ENCODE measurements at regions not wholly inside any gene's neighbourhood (a gene's known extent, or its start where the extent isn't known, plus 50 kb on each side); places are given as distances from the start of the nearest gene placed in this dataset.

DNA sequence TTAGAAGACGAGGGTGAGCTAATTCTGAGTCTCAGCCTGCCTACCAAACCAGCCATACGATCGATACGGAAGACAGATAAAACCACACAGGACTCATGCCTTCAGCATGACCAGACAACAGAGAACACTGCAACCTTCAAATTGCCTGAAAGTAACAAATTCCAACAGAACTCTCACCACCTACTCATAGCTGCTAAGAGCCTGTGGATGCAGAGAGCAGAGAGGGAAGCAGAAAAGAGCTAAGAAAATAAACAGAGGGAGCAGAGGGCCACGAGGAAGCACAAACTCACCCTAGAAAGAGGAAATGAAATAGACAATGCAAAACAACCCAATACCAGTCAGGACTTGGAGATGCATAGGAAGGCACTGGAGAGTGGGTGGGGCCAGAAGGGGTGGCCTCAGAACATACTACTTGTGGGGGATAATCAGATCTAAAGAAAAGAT, 86.7 kb upstream of the TAS2R1 start:
- TF ChIP-seq GATA3 (IDR thresholded peaks at IDR 0.05; ENCODE audit: borderline replicate concordance) (no peak), EP300 (IDR thresholded peaks at IDR 0.05) (no peak), SMC3 (IDR thresholded peaks at IDR 0.05) (no peak), RAD21 (conservative IDR thresholded peaks at IDR 0.05 in 1 of 2, IDR thresholded peaks at IDR 0.05 in 1 of 2) (no peak), JUN (IDR thresholded peaks at IDR 0.05) (no peak), CHD2 (IDR thresholded peaks at IDR 0.05; ENCODE audit: low read length, partially characterized antibody) (no peak)
- TF ChIP-seq, protein P1, sequence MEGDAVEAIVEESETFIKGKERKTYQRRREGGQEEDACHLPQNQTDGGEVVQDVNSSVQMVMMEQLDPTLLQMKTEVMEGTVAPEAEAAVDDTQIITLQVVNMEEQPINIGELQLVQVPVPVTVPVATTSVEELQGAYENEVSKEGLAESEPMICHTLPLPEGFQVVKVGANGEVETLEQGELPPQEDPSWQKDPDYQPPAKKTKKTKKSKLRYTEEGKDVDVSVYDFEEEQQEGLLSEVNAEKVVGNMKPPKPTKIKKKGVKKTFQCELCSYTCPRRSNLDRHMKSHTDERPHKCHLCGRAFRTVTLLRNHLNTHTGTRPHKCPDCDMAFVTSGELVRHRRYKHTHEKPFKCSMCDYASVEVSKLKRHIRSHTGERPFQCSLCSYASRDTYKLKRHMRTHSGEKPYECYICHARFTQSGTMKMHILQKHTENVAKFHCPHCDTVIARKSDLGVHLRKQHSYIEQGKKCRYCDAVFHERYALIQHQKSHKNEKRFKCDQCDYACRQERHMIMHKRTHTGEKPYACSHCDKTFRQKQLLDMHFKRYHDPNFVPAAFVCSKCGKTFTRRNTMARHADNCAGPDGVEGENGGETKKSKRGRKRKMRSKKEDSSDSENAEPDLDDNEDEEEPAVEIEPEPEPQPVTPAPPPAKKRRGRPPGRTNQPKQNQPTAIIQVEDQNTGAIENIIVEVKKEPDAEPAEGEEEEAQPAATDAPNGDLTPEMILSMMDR (IDR thresholded peaks at IDR 0.05), result no peak
- TF ChIP-seq, protein P2, sequence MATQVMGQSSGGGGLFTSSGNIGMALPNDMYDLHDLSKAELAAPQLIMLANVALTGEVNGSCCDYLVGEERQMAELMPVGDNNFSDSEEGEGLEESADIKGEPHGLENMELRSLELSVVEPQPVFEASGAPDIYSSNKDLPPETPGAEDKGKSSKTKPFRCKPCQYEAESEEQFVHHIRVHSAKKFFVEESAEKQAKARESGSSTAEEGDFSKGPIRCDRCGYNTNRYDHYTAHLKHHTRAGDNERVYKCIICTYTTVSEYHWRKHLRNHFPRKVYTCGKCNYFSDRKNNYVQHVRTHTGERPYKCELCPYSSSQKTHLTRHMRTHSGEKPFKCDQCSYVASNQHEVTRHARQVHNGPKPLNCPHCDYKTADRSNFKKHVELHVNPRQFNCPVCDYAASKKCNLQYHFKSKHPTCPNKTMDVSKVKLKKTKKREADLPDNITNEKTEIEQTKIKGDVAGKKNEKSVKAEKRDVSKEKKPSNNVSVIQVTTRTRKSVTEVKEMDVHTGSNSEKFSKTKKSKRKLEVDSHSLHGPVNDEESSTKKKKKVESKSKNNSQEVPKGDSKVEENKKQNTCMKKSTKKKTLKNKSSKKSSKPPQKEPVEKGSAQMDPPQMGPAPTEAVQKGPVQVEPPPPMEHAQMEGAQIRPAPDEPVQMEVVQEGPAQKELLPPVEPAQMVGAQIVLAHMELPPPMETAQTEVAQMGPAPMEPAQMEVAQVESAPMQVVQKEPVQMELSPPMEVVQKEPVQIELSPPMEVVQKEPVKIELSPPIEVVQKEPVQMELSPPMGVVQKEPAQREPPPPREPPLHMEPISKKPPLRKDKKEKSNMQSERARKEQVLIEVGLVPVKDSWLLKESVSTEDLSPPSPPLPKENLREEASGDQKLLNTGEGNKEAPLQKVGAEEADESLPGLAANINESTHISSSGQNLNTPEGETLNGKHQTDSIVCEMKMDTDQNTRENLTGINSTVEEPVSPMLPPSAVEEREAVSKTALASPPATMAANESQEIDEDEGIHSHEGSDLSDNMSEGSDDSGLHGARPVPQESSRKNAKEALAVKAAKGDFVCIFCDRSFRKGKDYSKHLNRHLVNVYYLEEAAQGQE (IDR thresholded peaks at IDR 0.05), result no peak
- TF ChIP-seq, protein P3, sequence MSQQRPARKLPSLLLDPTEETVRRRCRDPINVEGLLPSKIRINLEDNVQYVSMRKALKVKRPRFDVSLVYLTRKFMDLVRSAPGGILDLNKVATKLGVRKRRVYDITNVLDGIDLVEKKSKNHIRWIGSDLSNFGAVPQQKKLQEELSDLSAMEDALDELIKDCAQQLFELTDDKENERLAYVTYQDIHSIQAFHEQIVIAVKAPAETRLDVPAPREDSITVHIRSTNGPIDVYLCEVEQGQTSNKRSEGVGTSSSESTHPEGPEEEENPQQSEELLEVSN (IDR thresholded peaks at IDR 0.05; ENCODE audit: borderline replicate concordance, low read depth), result no peak
